Fibroblast of villous mesenchyme (primary cell): ENCODE measurements at regions not wholly inside any gene's neighbourhood (a gene's known extent, or its start where the extent isn't known, plus 50 kb on each side); places are given as distances from the start of the nearest gene placed in this dataset.

Experiments used
- DNase-seq: peaks from one replicate; pipeline ENCODE4 v3.0.0-alpha.2; 2010; ENCODE audit warnings: low read depth
- H3K4me3 ChIP-seq: 2 replicates; pipeline ENCODE4 v1.5.1; 2011; ENCODE audit warnings: low read depth, mild to moderate bottlenecking, low read length
- TF ChIP-seq, protein P1 (sequence below): IDR thresholded peaks from 2 replicates; pipeline ENCODE4 v1.5.1; 2012; ENCODE audit warnings: low read depth, mild to moderate bottlenecking, low read length; ENCODE audit not compliant: insufficient read depth

DNA sequence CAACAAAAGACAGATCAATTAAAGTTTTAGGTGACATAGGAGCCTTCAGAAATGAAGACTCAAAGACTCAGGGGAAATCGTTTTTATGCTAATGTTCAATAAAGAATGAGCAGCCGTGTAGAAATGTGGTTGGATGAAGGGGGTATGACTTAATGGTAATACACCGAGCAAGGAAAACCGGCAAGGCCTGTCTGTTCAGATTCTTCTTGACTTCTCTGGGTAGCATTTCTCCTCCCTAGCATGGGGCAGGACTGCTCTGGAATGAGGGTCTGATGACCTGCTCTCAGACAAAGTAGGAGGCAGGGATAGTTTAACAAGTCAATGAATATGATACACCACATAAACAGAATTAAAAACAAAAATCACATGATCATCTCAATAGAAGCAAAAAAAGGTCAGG is 487.4 kb downstream of the ZNF608 start:
- H3K4me3 ChIP-seq = no peak overlapping the region
- no peak for DNase-seq
- TF ChIP-seq, protein P1, sequence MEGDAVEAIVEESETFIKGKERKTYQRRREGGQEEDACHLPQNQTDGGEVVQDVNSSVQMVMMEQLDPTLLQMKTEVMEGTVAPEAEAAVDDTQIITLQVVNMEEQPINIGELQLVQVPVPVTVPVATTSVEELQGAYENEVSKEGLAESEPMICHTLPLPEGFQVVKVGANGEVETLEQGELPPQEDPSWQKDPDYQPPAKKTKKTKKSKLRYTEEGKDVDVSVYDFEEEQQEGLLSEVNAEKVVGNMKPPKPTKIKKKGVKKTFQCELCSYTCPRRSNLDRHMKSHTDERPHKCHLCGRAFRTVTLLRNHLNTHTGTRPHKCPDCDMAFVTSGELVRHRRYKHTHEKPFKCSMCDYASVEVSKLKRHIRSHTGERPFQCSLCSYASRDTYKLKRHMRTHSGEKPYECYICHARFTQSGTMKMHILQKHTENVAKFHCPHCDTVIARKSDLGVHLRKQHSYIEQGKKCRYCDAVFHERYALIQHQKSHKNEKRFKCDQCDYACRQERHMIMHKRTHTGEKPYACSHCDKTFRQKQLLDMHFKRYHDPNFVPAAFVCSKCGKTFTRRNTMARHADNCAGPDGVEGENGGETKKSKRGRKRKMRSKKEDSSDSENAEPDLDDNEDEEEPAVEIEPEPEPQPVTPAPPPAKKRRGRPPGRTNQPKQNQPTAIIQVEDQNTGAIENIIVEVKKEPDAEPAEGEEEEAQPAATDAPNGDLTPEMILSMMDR = no peak

DNA sequence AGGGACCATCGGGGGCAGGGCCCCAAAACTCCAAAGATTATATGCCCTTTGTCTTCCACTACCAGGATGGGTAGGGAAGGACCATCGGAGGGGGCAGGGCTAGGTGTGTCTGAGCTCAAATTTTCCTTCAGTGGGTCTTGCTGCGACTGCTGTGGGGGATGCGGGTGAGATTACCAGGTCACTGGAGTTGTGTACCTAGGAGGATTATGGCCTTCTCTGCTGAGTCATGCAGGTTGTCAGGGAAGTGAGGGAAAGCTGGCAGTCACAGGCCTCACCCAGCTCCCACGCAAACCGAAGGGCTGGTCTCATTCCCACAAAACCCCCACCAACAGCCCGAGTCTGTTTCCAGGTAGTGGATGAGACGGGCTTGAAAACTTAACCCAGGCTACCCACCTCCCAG is 489.4 kb downstream of the ZNF608 start:
- TF ChIP-seq, protein P1 = no peak
- no peak overlapping the region for H3K4me3 ChIP-seq
- no peak for DNase-seq

DNA sequence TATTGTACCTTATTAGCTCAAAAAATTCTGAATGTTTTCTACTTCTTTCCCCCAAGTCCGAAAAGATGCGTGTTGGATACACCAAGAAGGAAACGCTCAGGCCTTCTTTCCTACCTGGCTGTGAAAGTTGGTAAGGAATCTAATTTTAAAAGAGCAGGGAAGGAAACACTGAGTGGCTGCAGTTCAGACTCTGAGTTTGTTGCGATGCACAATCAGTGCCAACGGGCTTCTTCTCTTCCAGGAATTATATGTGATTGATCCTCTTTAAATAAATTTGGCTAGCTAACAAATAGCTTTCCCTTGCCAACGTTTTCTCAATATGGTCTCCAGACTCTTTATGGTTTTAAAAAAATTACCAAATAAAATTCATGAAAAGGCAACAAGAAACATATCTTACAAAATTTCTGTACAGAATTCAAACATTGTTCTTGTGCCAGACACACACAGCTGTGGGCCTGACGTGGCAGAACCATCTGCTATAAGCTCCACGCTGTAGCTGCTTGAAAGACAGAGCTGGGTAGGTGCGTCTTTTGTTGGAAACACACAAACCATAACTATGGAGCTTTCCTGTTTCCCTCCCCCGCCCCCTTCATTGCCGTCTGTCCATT is 493.1 kb downstream of the ZNF608 start:
- no peak overlapping the region for H3K4me3 ChIP-seq
- no peak for DNase-seq
- TF ChIP-seq, protein P1 = no peak

DNA sequence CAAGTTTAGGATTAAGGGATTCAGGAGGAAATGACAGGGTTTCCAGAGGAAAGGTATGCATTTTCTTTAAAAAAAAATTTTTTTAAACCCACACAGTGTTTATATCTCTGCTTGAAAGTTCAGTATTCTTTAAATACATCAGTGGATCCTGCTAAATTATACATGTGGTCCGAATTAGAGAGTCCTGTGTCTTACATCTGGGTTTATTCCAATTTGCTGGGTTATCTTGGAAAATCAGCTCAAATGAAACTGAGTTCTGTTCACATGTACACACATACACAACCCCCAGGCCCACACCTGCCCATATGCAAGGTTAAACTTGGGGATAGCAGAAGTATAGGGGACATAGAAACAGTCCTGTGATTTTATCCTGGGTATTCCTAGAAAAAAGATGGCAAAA is 493.7 kb downstream of the ZNF608 start:
- H3K4me3 ChIP-seq = no peak overlapping the region
- DNase-seq = no peak
- TF ChIP-seq, protein P1 = no peak

DNA sequence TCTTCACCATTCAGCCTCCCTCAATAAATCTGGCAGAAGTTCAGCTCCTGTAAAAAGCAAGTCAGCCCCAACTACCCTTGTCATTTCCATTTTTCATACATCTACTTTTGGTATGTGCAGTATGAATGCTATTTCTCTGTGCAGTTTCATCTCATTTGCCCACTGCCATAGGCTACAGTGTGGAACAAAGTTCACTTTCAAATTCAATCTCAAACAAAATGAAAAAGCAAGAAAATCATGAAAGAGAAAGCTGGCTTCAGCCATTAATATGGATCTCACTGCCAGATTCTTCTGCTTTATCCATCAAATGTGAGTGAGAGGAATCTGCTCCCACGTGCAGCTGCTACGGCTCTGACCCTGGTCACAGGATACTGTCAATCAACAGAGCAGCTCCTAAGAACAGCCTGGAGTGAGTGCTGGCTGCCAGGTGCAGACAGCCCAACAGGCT is 494.2 kb downstream of the ZNF608 start:
- DNase-seq = peak; percentile 2
- TF ChIP-seq, protein P1 = no peak
- no peak overlapping the region for H3K4me3 ChIP-seq

DNA sequence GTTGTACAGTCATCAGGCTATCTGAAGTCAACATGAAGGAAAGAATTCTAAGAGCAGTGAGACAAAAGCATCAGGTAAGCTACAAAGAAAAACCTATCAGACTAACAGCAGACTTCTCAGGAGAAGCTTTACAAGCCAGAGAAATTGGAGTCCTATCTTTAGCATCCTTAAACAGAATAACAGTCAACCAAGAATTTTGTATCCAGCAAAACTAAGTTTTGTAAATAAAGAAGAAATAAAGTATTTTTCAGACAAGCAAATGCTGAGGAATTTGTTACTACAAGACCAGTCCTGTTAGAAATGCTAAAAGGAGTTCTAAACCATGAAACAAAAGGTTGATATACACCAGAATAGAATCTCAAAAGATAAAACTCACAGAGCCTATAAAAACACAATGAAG is 501.2 kb downstream of the ZNF608 start:
- H3K4me3 ChIP-seq = no peak overlapping the region
- TF ChIP-seq, protein P1 = no peak
- DNase-seq = no peak

DNA sequence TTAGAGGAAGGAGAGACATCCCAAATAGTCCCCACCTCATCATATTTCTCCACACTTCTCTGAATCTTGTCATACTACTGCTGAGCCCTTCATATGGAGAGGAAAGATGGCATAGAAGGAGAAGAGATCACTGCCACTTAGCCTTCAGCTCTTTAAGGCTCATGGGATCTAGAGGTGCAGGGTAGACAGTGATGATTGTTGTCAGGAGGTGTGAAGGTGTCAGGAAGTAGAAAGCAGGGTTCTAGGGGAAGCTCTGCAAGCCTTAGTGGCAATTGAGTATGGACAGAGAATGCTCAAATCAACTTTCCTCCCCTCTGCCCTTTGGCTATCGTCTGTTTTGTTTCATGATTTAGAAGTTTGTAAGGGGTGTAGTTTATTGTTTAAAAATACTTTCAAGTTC is 505.7 kb downstream of the ZNF608 start:
- DNase-seq = no peak
- H3K4me3 ChIP-seq = no peak overlapping the region
- TF ChIP-seq, protein P1 = no peak
